Gastrocnemius medialis (tissue), 4 donors: ENCODE measurements at regions not wholly inside any gene's neighbourhood (a gene's known extent, or its start where the extent isn't known, plus 50 kb on each side); places are given as distances from the start of the nearest gene placed in this dataset.
"Not testable (repeated sequence)": the region's sequence is repeated elsewhere in the genome, so short reads cannot be mapped to it uniquely, and the experiment has no call there.

Experiments used
- CTCF ChIP-seq, 5 experiments: fragments of 450-650 bp in 3 of 5; fragments of 200-600 bp in 2 of 5; sonication (generic) in 2 of 5; IDR thresholded peaks in 4 of 5; conservative IDR thresholded peaks in 1 of 5; 1 replicate in 4 of 5; 2 replicates in 1 of 5; pipeline ENCODE4 v1.5.1; 2016 to 2019; ENCODE audit warnings: antibody characterized with exemption in 5 of 5, mild to moderate bottlenecking in 3 of 5, moderate library complexity in 3 of 5
- POLR2A ChIP-seq, 2 donors: fragments of 450-650 bp; IDR thresholded peaks; one replicate each; pipeline ENCODE4 v1.6.1; 2017; ENCODE audit warnings: antibody characterized with exemption in 2 of 2, mild to moderate bottlenecking in 2 of 2, moderate library complexity in 2 of 2

GRCh38 chr10:46781001-46781400 lies 130.2 kb upstream of the PTPN20 start:
- not testable (repeated sequence) for TF ChIP-seq CTCF (IDR thresholded peaks at IDR 0.05 in 4 of 5, conservative IDR thresholded peaks at IDR 0.05 in 1 of 5); POLR2A (IDR thresholded peaks at IDR 0.05)
